Tibial artery (tissue), 4 donors: ENCODE measurements at regions not wholly inside any gene's neighbourhood (a gene's known extent, or its start where the extent isn't known, plus 50 kb on each side); places are given as distances from the start of the nearest gene placed in this dataset.

Experiments used
- DNase-seq, 2 donors: peaks; one replicate each; pipeline ENCODE4 v3.0.0-alpha.2; 2019
- H3K27ac ChIP-seq, 2 donors: fragments of 200-600 bp; sonication (generic) in 1 of 2; 1 replicate in 1 of 2; 2 replicates in 1 of 2; pipeline ENCODE4 v1.5.1; 2018 to 2019; ENCODE audit warnings: mild to moderate bottlenecking in 1 of 2
- H3K27me3 ChIP-seq, 2 donors: fragments of 200-600 bp; sonication (generic) in 1 of 2; one replicate each; pipeline versions ENCODE4 v1.5.1 to v1.6.0; 2016 to 2019
- H3K36me3 ChIP-seq, 3 donors: fragments of 200-600 bp; sonication (generic) in 2 of 3; one replicate each; pipeline ENCODE4 v1.5.1; 2016 to 2019; ENCODE audit warnings: mild to moderate bottlenecking in 2 of 3
- H3K4me1 ChIP-seq, 4 donors: fragments of 200-600 bp; sonication (generic) in 2 of 4; 1 replicate in 3 of 4; 2 replicates in 1 of 4; pipeline ENCODE4 v1.5.1; 2016 to 2019
- H3K4me3 ChIP-seq, 2 donors: fragments of 200-600 bp; sonication (generic) in 1 of 2; 1 replicate in 1 of 2; 2 replicates in 1 of 2; pipeline ENCODE4 v1.5.1; 2018 to 2019; ENCODE audit warnings: mild to moderate bottlenecking in 2 of 2
- H3K9me3 ChIP-seq, 3 donors: fragments of 200-600 bp; sonication (generic) in 1 of 3; one replicate each; pipeline ENCODE4 v1.5.1; 2016 to 2019
- intact Hi-C: fragments of 100-400 bp; cut with DNase I; formaldehyde crosslinking; loops from one replicate; pipeline ENCODE4 v1.15.0; 2023; ENCODE audit warnings: low total_unique reads
- TF ChIP-seq, protein P1 (sequence below), 2 experiments: fragments of 200-600 bp in 1 of 2; fragments of 450-650 bp in 1 of 2; IDR thresholded peaks; one replicate each; pipeline ENCODE4 v1.5.1; 2017 to 2019; ENCODE audit warnings: antibody characterized with exemption in 2 of 2, mild to moderate bottlenecking in 1 of 2, moderate library complexity in 1 of 2

DNA sequence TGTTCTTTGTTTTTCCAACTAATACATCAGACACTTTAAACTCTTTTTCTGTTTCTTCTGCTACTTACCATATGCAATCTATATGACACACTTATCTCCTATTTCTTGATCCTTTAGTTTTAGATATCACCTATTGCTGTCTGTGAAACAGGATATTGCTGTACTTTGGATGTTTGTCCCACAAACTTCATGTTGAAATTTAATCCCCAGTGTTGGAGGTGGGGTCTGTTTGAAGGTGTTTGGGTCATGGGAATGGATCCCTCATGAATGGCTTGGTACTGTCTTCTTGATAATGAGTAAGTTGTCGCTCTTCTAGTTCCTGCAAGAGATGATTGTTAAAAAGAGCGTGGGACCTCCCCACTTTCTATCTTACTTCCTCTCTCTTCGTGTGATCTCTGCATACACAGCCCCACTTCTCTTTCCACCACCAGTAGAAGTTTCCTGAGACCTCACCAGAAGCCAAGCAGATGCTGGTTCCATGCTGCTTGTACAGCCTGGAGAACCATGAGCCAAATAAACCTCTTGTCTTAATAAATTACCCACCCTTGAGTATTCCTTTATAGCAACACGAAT lies 244.2 kb downstream of the NHLRC3 start:
- Histone ChIP-seq H3K27ac (no peak overlapping the region), H3K4me3 (no peak overlapping the region)

DNA sequence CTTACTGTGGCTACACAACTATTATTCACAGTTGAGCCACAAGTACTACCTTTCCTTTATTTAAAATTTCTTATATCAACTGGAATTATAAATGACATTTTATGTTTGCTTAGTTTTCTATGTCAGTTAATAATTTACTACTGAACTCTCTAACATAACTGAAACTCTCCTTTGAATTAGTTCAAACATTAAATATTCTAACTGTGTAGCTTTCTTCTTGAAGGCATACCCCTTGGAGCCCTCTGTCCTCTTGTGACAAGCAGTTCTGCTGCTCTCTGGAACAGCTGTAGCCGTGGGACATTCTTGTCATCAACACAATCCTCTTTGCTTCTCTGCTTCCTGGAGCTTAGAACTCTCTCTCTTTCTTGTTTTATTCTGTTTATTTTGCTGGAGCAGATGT lies 244.8 kb downstream of the NHLRC3 start:
- H3K27ac ChIP-seq: no peak overlapping the region
- TF ChIP-seq, protein P1, sequence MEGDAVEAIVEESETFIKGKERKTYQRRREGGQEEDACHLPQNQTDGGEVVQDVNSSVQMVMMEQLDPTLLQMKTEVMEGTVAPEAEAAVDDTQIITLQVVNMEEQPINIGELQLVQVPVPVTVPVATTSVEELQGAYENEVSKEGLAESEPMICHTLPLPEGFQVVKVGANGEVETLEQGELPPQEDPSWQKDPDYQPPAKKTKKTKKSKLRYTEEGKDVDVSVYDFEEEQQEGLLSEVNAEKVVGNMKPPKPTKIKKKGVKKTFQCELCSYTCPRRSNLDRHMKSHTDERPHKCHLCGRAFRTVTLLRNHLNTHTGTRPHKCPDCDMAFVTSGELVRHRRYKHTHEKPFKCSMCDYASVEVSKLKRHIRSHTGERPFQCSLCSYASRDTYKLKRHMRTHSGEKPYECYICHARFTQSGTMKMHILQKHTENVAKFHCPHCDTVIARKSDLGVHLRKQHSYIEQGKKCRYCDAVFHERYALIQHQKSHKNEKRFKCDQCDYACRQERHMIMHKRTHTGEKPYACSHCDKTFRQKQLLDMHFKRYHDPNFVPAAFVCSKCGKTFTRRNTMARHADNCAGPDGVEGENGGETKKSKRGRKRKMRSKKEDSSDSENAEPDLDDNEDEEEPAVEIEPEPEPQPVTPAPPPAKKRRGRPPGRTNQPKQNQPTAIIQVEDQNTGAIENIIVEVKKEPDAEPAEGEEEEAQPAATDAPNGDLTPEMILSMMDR (IDR thresholded peaks at IDR 0.05): no peak
- no peak overlapping the region for H3K4me3 ChIP-seq
- no peak for DNase-seq
- intact Hi-C loops: no loop called here
- peaks cover 0 to 14% (median 0%) of the 10 kb centered on the region in 3 donors for H3K9me3 ChIP-seq
- H3K36me3 ChIP-seq: no peaks in the 10 kb centered on the region
- no peaks in the 10 kb centered on the region for H3K4me1 ChIP-seq
- no peaks in the 10 kb centered on the region for H3K27me3 ChIP-seq

More for the DNA sequence above, 244.2 kb downstream of the NHLRC3 start:
- intact Hi-C loops: no loop called here
- H3K27me3 ChIP-seq: no peaks in the 10 kb centered on the region
- TF ChIP-seq, protein P1 (IDR thresholded peaks at IDR 0.05): no peak
- no peak for DNase-seq
- no peaks in the 10 kb centered on the region for H3K36me3 ChIP-seq
- no peaks in the 10 kb centered on the region for H3K4me1 ChIP-seq
- peaks cover 0 to 8% (median 0%) of the 10 kb centered on the region in 3 donors for H3K9me3 ChIP-seq

GRCh38 chr13:39284801-39285388 lies 246.6 kb downstream of the NHLRC3 start:
- Histone ChIP-seq H3K9me3 (peaks cover 0 to 14% (median 0%) of the 10 kb centered on the region in 3 donors), H3K36me3 (no peaks in the 10 kb centered on the region), H3K4me1 (no peaks in the 10 kb centered on the region), H3K4me3 (no peak overlapping the region), H3K27ac (no peak overlapping the region), H3K27me3 (no peaks in the 10 kb centered on the region)
- intact Hi-C loops: no loop called here
- TF ChIP-seq, protein P1 (IDR thresholded peaks at IDR 0.05): no peak
- no peak for DNase-seq
